C4-2B (cell line): ENCODE measurements at regions not wholly inside any gene's neighbourhood (a gene's known extent, or its start where the extent isn't known, plus 50 kb on each side); places are given as distances from the start of the nearest gene placed in this dataset.

Source experiments
- CTCF ChIP-seq: fragments of 450-650 bp; conservative IDR thresholded peaks from 2 replicates; pipeline ENCODE4 v1.5.1; 2017; ENCODE audit warnings: mild to moderate bottlenecking
- ZFX ChIP-seq: fragments of 450-650 bp; IDR thresholded peaks from 2 replicates; pipeline ENCODE4 v1.6.1; 2017

GRCh38 chr1:21383785-21384401 lies 56.0 kb upstream of the NBPF3 start:
- no peak for TF ChIP-seq CTCF
- no peak for TF ChIP-seq ZFX
